ENCODE measurements at regions not wholly inside any gene's neighbourhood (a gene's known extent, or its start where the extent isn't known, plus 50 kb on each side); places are given as distances from the start of the nearest gene placed in this dataset.
"Not testable (repeated sequence)": the region's sequence is repeated elsewhere in the genome, so short reads cannot be mapped to it uniquely, and the experiment has no call there.

- DNase-seq (ENCODE audit: low spot score), result not testable (repeated sequence)
Observed at GRCh38 chr3:163551915-163552658, 1526.2 kb downstream of the SI start.

- no peak for DNase-seq (ENCODE audit: low spot score)
Observed at GRCh38 chr3:163548015-163548414, 1530.3 kb downstream of the SI start.

GRCh38 chr3:163547014-163547685, 1531.1 kb downstream of the SI start:
- DNase-seq (ENCODE audit: low spot score), result no peak

GRCh38 chr3:163543662-163544061, 1534.6 kb downstream of the SI start:
- no peak for DNase-seq (ENCODE audit: low spot score)

GRCh38 chr3:163541629-163542028, 1536.7 kb downstream of the SI start:
- no peak for DNase-seq (ENCODE audit: low spot score)

GRCh38 chr3:163538387-163538786, 1539.9 kb downstream of the SI start:
- no peak for DNase-seq (ENCODE audit: low spot score)

- no peak for DNase-seq (ENCODE audit: low spot score)
Observed at GRCh38 chr3:163533381-163533780, 1544.9 kb downstream of the SI start.

- no peak for DNase-seq (ENCODE audit: low spot score)
Observed at GRCh38 chr3:163523375-163523774, 1554.9 kb downstream of the SI start.

GRCh38 chr3:163521261-163521660, 1557.0 kb downstream of the SI start:
- DNase-seq (ENCODE audit: low spot score), result no peak

- no peak for DNase-seq (ENCODE audit: low spot score)
Observed at GRCh38 chr3:163518065-163518464, 1560.2 kb downstream of the SI start.

GRCh38 chr3:163513149-163513657, 1565.1 kb downstream of the SI start:
- DNase-seq (ENCODE audit: low spot score), result no peak

- no peak for DNase-seq (ENCODE audit: low spot score)
Observed at GRCh38 chr3:163508206-163508605, 1570.1 kb downstream of the SI start.

GRCh38 chr3:163504974-163505373, 1573.3 kb downstream of the SI start:
- no peak for DNase-seq (ENCODE audit: low spot score)

- DNase-seq (ENCODE audit: low spot score), result not testable (repeated sequence)
Observed at GRCh38 chr3:163499736-163500219, 1578.5 kb downstream of the SI start.

GRCh38 chr3:163498842-163499735, 1579.2 kb downstream of the SI start:
- DNase-seq (ENCODE audit: low spot score), result not testable (repeated sequence)

GRCh38 chr3:163491714-163492113, 1586.6 kb downstream of the SI start:
- no peak for DNase-seq (ENCODE audit: low spot score)

GRCh38 chr3:163490119-163490518, 1588.2 kb downstream of the SI start:
- DNase-seq (ENCODE audit: low spot score), result peak; percentile 42

- no peak for DNase-seq (ENCODE audit: low spot score)
Observed at GRCh38 chr3:163482695-163483094, 1595.6 kb downstream of the SI start.

- no peak for DNase-seq (ENCODE audit: low spot score)
Observed at GRCh38 chr3:163481738-163482137, 1596.6 kb downstream of the SI start.

- DNase-seq (ENCODE audit: low spot score), result no peak
Observed at GRCh38 chr3:163476179-163476578, 1602.1 kb downstream of the SI start.

- no peak for DNase-seq (ENCODE audit: low spot score)
Observed at GRCh38 chr3:163474766-163475165, 1603.5 kb downstream of the SI start.
